ENCODE measurements at regions not wholly inside any gene's neighbourhood (a gene's known extent, or its start where the extent isn't known, plus 50 kb on each side); places are given as distances from the start of the nearest gene placed in this dataset.

- intact Hi-C loops (cut with DNase I; ENCODE audit: low total_unique reads), result no loop called here
- DNase-seq, result no peak
- Histone ChIP-seq H3K4me3 (no peak overlapping the region), H3K4me1 (no peaks in the 10 kb centered on the region), H3K27ac (no peak overlapping the region), H3K27me3 (no peaks in the 10 kb centered on the region), H3K9me3 (no peaks in the 10 kb centered on the region), H3K36me3 (no peaks in the 10 kb centered on the region)
- TF ChIP-seq POLR2A (IDR thresholded peaks at IDR 0.05) (no peak), CTCF (IDR thresholded peaks at IDR 0.05) (no peak)
These were observed 444.3 kb upstream of the GRIA3 start for GRCh38 chrX:122739770-122740169.

- H3K27me3 ChIP-seq, result no peaks in the 10 kb centered on the region
- H3K9me3 ChIP-seq, result no peaks in the 10 kb centered on the region
- H3K4me1 ChIP-seq, result no peaks in the 10 kb centered on the region
- H3K4me3 ChIP-seq, result no peak overlapping the region
- no peak for DNase-seq
- no peak for TF ChIP-seq POLR2A (IDR thresholded peaks at IDR 0.05)
- no peak for TF ChIP-seq CTCF (IDR thresholded peaks at IDR 0.05)
- intact Hi-C loops (cut with DNase I; ENCODE audit: low total_unique reads), result no loop called here
- H3K27ac ChIP-seq, result no peak overlapping the region
- no peaks in the 10 kb centered on the region for H3K36me3 ChIP-seq
These were observed 413.5 kb upstream of the GRIA3 start for GRCh38 chrX:122770581-122770980.

- Histone ChIP-seq H3K9me3 (no peaks in the 10 kb centered on the region), H3K36me3 (no peaks in the 10 kb centered on the region), H3K27ac (no peak overlapping the region), H3K27me3 (no peaks in the 10 kb centered on the region), H3K4me3 (no peak overlapping the region), H3K4me1 (no peaks in the 10 kb centered on the region)
- intact Hi-C loops (cut with DNase I; ENCODE audit: low total_unique reads), result no loop called here
- TF ChIP-seq POLR2A (IDR thresholded peaks at IDR 0.05) (no peak), CTCF (IDR thresholded peaks at IDR 0.05) (no peak)
- no peak for DNase-seq
These were observed 412.1 kb upstream of the GRIA3 start for GRCh38 chrX:122771933-122772332.

GRCh38 chrX:122777766-122778165 lies 406.3 kb upstream of the GRIA3 start:
- no peaks in the 10 kb centered on the region for H3K27me3 ChIP-seq
- DNase-seq, result no peak

GRCh38 chrX:122783918-122784317 lies 400.2 kb upstream of the GRIA3 start:
- no peak overlapping the region for H3K4me3 ChIP-seq
- H3K9me3 ChIP-seq, result no peaks in the 10 kb centered on the region
- no peak for DNase-seq
- no peaks in the 10 kb centered on the region for H3K27me3 ChIP-seq
- no peak overlapping the region for H3K27ac ChIP-seq
- intact Hi-C loops (cut with DNase I; ENCODE audit: low total_unique reads), result no loop called here
- H3K36me3 ChIP-seq, result no peaks in the 10 kb centered on the region
- no peak for TF ChIP-seq POLR2A (IDR thresholded peaks at IDR 0.05)
- TF ChIP-seq CTCF (IDR thresholded peaks at IDR 0.05), result no peak
- H3K4me1 ChIP-seq, result no peaks in the 10 kb centered on the region

More at GRCh38 chrX:122777766-122778165, 406.3 kb upstream of the GRIA3 start:
- no peaks in the 10 kb centered on the region for H3K4me1 ChIP-seq
- intact Hi-C loops (cut with DNase I; ENCODE audit: low total_unique reads), result no loop called here
- H3K36me3 ChIP-seq, result no peaks in the 10 kb centered on the region
- H3K27ac ChIP-seq, result no peak overlapping the region
- no peak overlapping the region for H3K4me3 ChIP-seq
- H3K9me3 ChIP-seq, result no peaks in the 10 kb centered on the region
- TF ChIP-seq CTCF (IDR thresholded peaks at IDR 0.05) (no peak), POLR2A (IDR thresholded peaks at IDR 0.05) (no peak)
